ENCODE measurements at regions not wholly inside any gene's neighbourhood (a gene's known extent, or its start where the extent isn't known, plus 50 kb on each side); places are given as distances from the start of the nearest gene placed in this dataset.
A peak's percentile ranks its signal among the peaks of the same experiment; 100 is the strongest.
"Not testable (repeated sequence)": the region's sequence is repeated elsewhere in the genome, so short reads cannot be mapped to it uniquely, and the experiment has no call there.

GRCh38 chrX:63581906-63582305 lies 203.1 kb downstream of the ARHGEF9 start:
- Histone ChIP-seq H3K27ac (no peak overlapping the region), H3K4me3 (replicated peaks in 1 of 3) (no peak overlapping the region), H3K4me1 (no peaks in the 10 kb centered on the region), H3K27me3 (no peaks in the 10 kb centered on the region), H3K9me3 (no peaks in the 10 kb centered on the region), H3K36me3 (no peaks in the 10 kb centered on the region)
- DNase-seq: no peak
- intact Hi-C loops (cut with DNase I): no loop called here
- TF ChIP-seq CTCF (IDR thresholded peaks at IDR 0.05) (no peak), POLR2A (IDR thresholded peaks at IDR 0.05) (no peak)
- WGBS, 2 donors: 36 to 58% methylated on average over 1 of the region's 1 CpG

- no peak for DNase-seq
- Histone ChIP-seq H3K4me1 (no peaks in the 10 kb centered on the region), H3K27me3 (no peaks in the 10 kb centered on the region), H3K9me3 (no peaks in the 10 kb centered on the region), H3K27ac (no peak overlapping the region), H3K36me3 (no peaks in the 10 kb centered on the region), H3K4me3 (replicated peaks in 1 of 3) (no peak overlapping the region)
- TF ChIP-seq POLR2A (IDR thresholded peaks at IDR 0.05) (no peak), CTCF (IDR thresholded peaks at IDR 0.05) (no peak)
- WGBS, 2 donors: 58 to 64% methylated on average over 2 to 5 of the region's 5 CpGs
- intact Hi-C loops (cut with DNase I): no loop called here
Observed at GRCh38 chrX:63581398-63581797, 203.6 kb downstream of the ARHGEF9 start.

- Histone ChIP-seq H3K4me1 (no peaks in the 10 kb centered on the region), H3K27ac (no peak overlapping the region), H3K36me3 (no peaks in the 10 kb centered on the region), H3K27me3 (no peaks in the 10 kb centered on the region), H3K4me3 (replicated peaks in 1 of 3) (no peak overlapping the region), H3K9me3 (no peaks in the 10 kb centered on the region)
- intact Hi-C loops (cut with DNase I): no loop called here
- no peak for TF ChIP-seq CTCF (IDR thresholded peaks at IDR 0.05)
- TF ChIP-seq POLR2A (IDR thresholded peaks at IDR 0.05): no peak
- WGBS, 2 donors: 79 to 88% methylated on average over 1 of the region's 1 CpG
- DNase-seq: no peak
Observed at GRCh38 chrX:63576533-63576932, 208.5 kb downstream of the ARHGEF9 start.

GRCh38 chrX:63575700-63576099 lies 209.3 kb downstream of the ARHGEF9 start:
- H3K27ac ChIP-seq; H3K27me3 ChIP-seq; H3K9me3 ChIP-seq; H3K4me3 ChIP-seq (replicated peaks in 1 of 3); intact Hi-C loops (cut with DNase I); H3K36me3 ChIP-seq; DNase-seq; H3K4me1 ChIP-seq: not testable (repeated sequence)
- WGBS, 2 donors: 91 to 93% methylated on average over 3 of the region's 3 CpGs

- Histone ChIP-seq H3K27ac (no peak overlapping the region), H3K9me3 (no peaks in the 10 kb centered on the region), H3K4me3 (replicated peaks in 1 of 3) (no peak overlapping the region), H3K36me3 (no peaks in the 10 kb centered on the region), H3K27me3 (no peaks in the 10 kb centered on the region), H3K4me1 (no peaks in the 10 kb centered on the region)
- intact Hi-C loops (cut with DNase I): no loop called here
- no peak for DNase-seq
- TF ChIP-seq POLR2A (IDR thresholded peaks at IDR 0.05) (no peak), CTCF (IDR thresholded peaks at IDR 0.05) (no peak)
Observed at GRCh38 chrX:63566856-63567255, 215.7 kb upstream of the SPIN4 start.

DNA sequence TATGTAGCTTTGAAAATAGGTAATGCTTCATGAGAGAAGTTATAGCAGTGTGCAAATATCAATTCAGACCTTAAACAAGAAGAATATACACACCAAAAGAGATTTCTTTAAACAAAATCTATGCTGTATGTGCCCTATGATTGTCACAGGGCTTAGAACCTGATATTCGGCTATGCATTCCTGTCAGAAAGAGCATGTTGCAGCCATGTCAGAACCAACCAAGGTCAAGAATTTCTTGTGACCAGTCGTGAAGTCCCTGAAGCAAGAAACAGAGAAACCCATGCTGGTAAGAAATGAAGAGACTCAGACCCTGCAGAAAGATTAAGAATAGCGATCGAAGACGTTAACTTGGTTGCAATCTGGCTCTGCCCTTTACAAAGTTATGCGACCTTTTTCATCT lies 210.3 kb upstream of the SPIN4 start:
- intact Hi-C loops (cut with DNase I): no loop called here
- Histone ChIP-seq H3K4me1 (no peaks in the 10 kb centered on the region), H3K9me3 (no peaks in the 10 kb centered on the region), H3K4me3 (replicated peaks in 1 of 3) (peak overlapping the region in 2 of 3 donors; percentile 38 to 64), H3K36me3 (no peaks in the 10 kb centered on the region), H3K27ac (peak overlapping the region; percentile 24 to 64 (median 36)), H3K27me3 (no peaks in the 10 kb centered on the region)
- DNase-seq: no peak
- WGBS, 2 donors: 5 to 10% methylated on average over 6 of the region's 6 CpGs
- TF ChIP-seq CTCF (IDR thresholded peaks at IDR 0.05): no peak
- TF ChIP-seq POLR2A (IDR thresholded peaks at IDR 0.05): no peak

Measured in thyroid gland (tissue), 4 donors.